GM12878 (cell line): ENCODE measurements at regions not wholly inside any gene's neighbourhood (a gene's known extent, or its start where the extent isn't known, plus 50 kb on each side); places are given as distances from the start of the nearest gene placed in this dataset.

Source experiments
- ATAC-seq: fragments of 200-7000 bp; cut with Tn5 transposase; 3 replicates; pipeline ENCODE4 v1.9.1; 2020; ENCODE audit warnings: mild to moderate bottlenecking, moderate library complexity
- BruUV-seq: library from RNA; stranded (reverse); fragments of 400-500 nt; replicated peaks from 2 replicates; lab custom pipeline; 2021; lab: Mats Ljungman, UMichigan
- CTCF ChIA-PET: fragments of 300-600 bp; sonication (Branson Sonifier 250); formaldehyde crosslinking; extraction: SDS; loops from one replicate; lab custom pipeline; 2021; ENCODE audit warnings: inconsistent platforms; lab: Yijun Ruan, JAX
- POLR2A ChIA-PET: fragments of 350-600 bp; formaldehyde crosslinking; extraction: SDS; loops from one replicate; lab custom pipeline; 2021; ENCODE audit warnings: inconsistent platforms; lab: Charles Lee
- RAD21 ChIA-PET: fragments of 300-600 bp; sonication (Branson Sonifier 250); formaldehyde crosslinking; loops from one replicate; lab custom pipeline; 2023; ENCODE audit warnings: antibody characterized with exemption; ENCODE audit not compliant: unreplicated experiment; lab: Charles Lee
- SMC1A ChIA-PET: fragments of 300-600 bp; sonication (Branson Sonifier 250); formaldehyde crosslinking; loops from one replicate; lab custom pipeline; 2023; ENCODE audit not compliant: unreplicated experiment, uncharacterized antibody; lab: Charles Lee
- DNase-seq: peaks from one replicate; pipeline ENCODE4 v3.0.0-alpha.2; 2011; ENCODE audit warnings: low read depth, low spot score
- FAIRE-seq: peaks from 3 replicates; lab custom pipeline; 2011; peaks lifted over from hg19 to GRCh38; lab: Jason Lieb, UNC
- H2AFZ ChIP-seq: 2 replicates; pipeline ENCODE4 v1.6.0; 2011; ENCODE audit warnings: low read depth, low read length, control low read depth; ENCODE audit not compliant: control insufficient read depth
- H3K27ac ChIP-seq: 2 replicates; pipeline ENCODE4 v1.5.1; 2011; ENCODE audit warnings: control low read depth; ENCODE audit not compliant: control insufficient read depth, insufficient read depth
- H3K27me3 ChIP-seq, 2 experiments: replicated peaks in 1 of 2; 2 replicates each; pipeline versions ENCODE4 v1.6.0 to v1.6.1; 2011; ENCODE audit warnings: low read length in 1 of 2; ENCODE audit not compliant: control insufficient read depth in 2 of 2, insufficient read depth in 2 of 2
- H3K36me3 ChIP-seq, 2 experiments: 2 replicates each; pipeline ENCODE4 v1.5.1; 2011; ENCODE audit warnings: low read length in 1 of 2; ENCODE audit not compliant: control insufficient read depth in 2 of 2, insufficient read depth in 2 of 2
- H3K4me1 ChIP-seq: 2 replicates; pipeline ENCODE4 v1.6.1; 2011; ENCODE audit warnings: mild to moderate bottlenecking, low read length, moderate library complexity, mixed read lengths; ENCODE audit not compliant: control insufficient read depth, insufficient read depth
- H3K4me2 ChIP-seq: 2 replicates; pipeline ENCODE4 v1.6.0; 2011; ENCODE audit warnings: control low read depth; ENCODE audit not compliant: control insufficient read depth, insufficient read depth
- H3K4me3 ChIP-seq: fragments of 200-600 bp; sonication (generic); 2 replicates; pipeline ENCODE4 v1.5.1; 2016
- H3K79me2 ChIP-seq: 2 replicates; pipeline ENCODE4 v1.6.0; 2011; ENCODE audit warnings: low read length; ENCODE audit not compliant: control insufficient read depth, insufficient read depth
- H3K9ac ChIP-seq: 2 replicates; pipeline ENCODE4 v1.8.0; 2011; ENCODE audit warnings: low read length, control low read depth, mixed read lengths; ENCODE audit not compliant: control insufficient read depth, insufficient read depth
- H3K9me3 ChIP-seq: replicated peaks from 3 replicates; pipeline ENCODE4 v1.5.1; 2011; ENCODE audit warnings: mild to moderate bottlenecking, low read length; ENCODE audit not compliant: control insufficient read depth, insufficient read depth
- H4K20me1 ChIP-seq: 2 replicates; pipeline ENCODE4 v1.6.0; 2011; ENCODE audit not compliant: control insufficient read depth, insufficient read depth
- BRCA1 ChIP-seq: IDR thresholded peaks from 2 replicates; pipeline ENCODE4 v1.6.1; 2011; ENCODE audit warnings: low read depth, low read length, improper control_type of control experiment
- CEBPB ChIP-seq, 2 experiments: fragments of 150-350 bp in 1 of 2; IDR thresholded peaks; 2 replicates each; pipeline ENCODE4 v1.6.1; 2012 to 2014; ENCODE audit warnings: low read depth in 2 of 2, low read length in 2 of 2, borderline replicate concordance in 1 of 2, inconsistent platforms in 1 of 2
- CREB1 ChIP-seq: IDR thresholded peaks from 2 replicates; pipeline ENCODE4 v1.6.1; 2012; ENCODE audit warnings: low read depth, mild to moderate bottlenecking, inconsistent platforms
- GABPA ChIP-seq: IDR thresholded peaks from 2 replicates; pipeline ENCODE4 v1.6.1; 2014; ENCODE audit warnings: antibody characterized with exemption, low read depth, mild to moderate bottlenecking, inconsistent platforms
- JUNB ChIP-seq: IDR thresholded peaks from 2 replicates; pipeline ENCODE4 v1.6.1; 2016; ENCODE audit warnings: antibody characterized with exemption, mild to moderate bottlenecking
- KDM1A ChIP-seq: fragments of 200-600 bp; sonication (generic); IDR thresholded peaks from 2 replicates; pipeline ENCODE4 v1.6.1; 2016; ENCODE audit warnings: borderline replicate concordance
- MEF2B ChIP-seq: fragments of 450-650 bp; IDR thresholded peaks from 2 replicates; pipeline ENCODE4 v1.6.1; 2018; ENCODE audit warnings: mild to moderate bottlenecking, moderate library complexity; ENCODE audit not compliant: partially characterized antibody, poor library complexity, severe bottlenecking
- NFYB ChIP-seq: IDR thresholded peaks from 2 replicates; pipeline ENCODE4 v1.6.1; 2011; ENCODE audit warnings: low read depth, mild to moderate bottlenecking, low read length, improper control_type of control experiment, moderate library complexity; ENCODE audit not compliant: insufficient read depth
- SIN3A ChIP-seq: IDR thresholded peaks from 2 replicates; pipeline ENCODE4 v1.6.1; 2012; ENCODE audit warnings: low read depth, low read length, improper control_type of control experiment
- SREBF1 ChIP-seq: IDR thresholded peaks from 2 replicates; pipeline ENCODE4 v1.6.1; 2012; ENCODE audit warnings: mild to moderate bottlenecking, low read length
- ZNF592 ChIP-seq: fragments of 450-650 bp; IDR thresholded peaks from 2 replicates; pipeline ENCODE4 v1.6.1; 2017; ENCODE audit warnings: mild to moderate bottlenecking, moderate library complexity
- WGBS: methylation state at CpG from one replicate; pipeline ENCODE4 v1.1.6; 2016; ENCODE audit warnings: low lambda C conversion rate; ENCODE audit not compliant: insufficient replicate concordance, insufficient coverage; ENCODE audit errors: missing lambda C conversion rate; 5-methylcytosine and 5-hydroxymethylcytosine counted together
- in situ Hi-C: fragments of 300-500 bp; cut with MboI; formaldehyde crosslinking; loops from 9 replicates; pipeline ENCODE4 v1.14.3; 2018; ENCODE audit warnings: mixed read lengths
- intact Hi-C: fragments of 100-400 bp; cut with micrococcal nuclease; formaldehyde crosslinking; loops from one replicate; pipeline ENCODE4 v1.14.2; 2022; ENCODE audit not compliant: unreplicated experiment
- TF ChIP-seq, protein P1 (sequence below): IDR thresholded peaks from 2 replicates; pipeline ENCODE4 v1.6.1; 2012; ENCODE audit warnings: low read length, inconsistent platforms

GRCh38 chr3:106837616-106838015 is 539.6 kb upstream of the CCDC54 start:
- ATAC-seq (no peak), FAIRE-seq (no peak), DNase-seq (no peak)
- no peaks in the 10 kb centered on the region for H3K9me3 ChIP-seq
- no peaks in the 10 kb centered on the region for H4K20me1 ChIP-seq
- H3K36me3 ChIP-seq = no peaks in the 10 kb centered on the region
- TF ChIP-seq BRCA1 = no peak
- TF ChIP-seq CREB1 = no peak
- no peak for TF ChIP-seq KDM1A
- TF ChIP-seq SIN3A = no peak
- TF ChIP-seq NFYB = no peak
- no peak for TF ChIP-seq CEBPB (IDR thresholded peaks at IDR 0.05; ENCODE audit: borderline replicate concordance in 1 of 2, low read depth in 2 of 2, low read length in 2 of 2)
- no peak for TF ChIP-seq JUNB
- TF ChIP-seq MEF2B = no peak
- TF ChIP-seq ZNF592 = no peak
- no peak for TF ChIP-seq GABPA
- TF ChIP-seq SREBF1 = no peak
- TF ChIP-seq, protein P1, sequence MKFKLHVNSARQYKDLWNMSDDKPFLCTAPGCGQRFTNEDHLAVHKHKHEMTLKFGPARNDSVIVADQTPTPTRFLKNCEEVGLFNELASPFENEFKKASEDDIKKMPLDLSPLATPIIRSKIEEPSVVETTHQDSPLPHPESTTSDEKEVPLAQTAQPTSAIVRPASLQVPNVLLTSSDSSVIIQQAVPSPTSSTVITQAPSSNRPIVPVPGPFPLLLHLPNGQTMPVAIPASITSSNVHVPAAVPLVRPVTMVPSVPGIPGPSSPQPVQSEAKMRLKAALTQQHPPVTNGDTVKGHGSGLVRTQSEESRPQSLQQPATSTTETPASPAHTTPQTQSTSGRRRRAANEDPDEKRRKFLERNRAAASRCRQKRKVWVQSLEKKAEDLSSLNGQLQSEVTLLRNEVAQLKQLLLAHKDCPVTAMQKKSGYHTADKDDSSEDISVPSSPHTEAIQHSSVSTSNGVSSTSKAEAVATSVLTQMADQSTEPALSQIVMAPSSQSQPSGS = no peak
- H3K27ac ChIP-seq = no peak overlapping the region
- no peaks in the 10 kb centered on the region for H3K27me3 ChIP-seq
- no peak overlapping the region for H2AFZ ChIP-seq
- ChIA-PET CTCF (no interaction called here), RAD21 (no interaction called here), SMC1A (no interaction called here), POLR2A (no interaction called here)
- no peak overlapping the region for H3K9ac ChIP-seq
- no peak overlapping the region for H3K4me3 ChIP-seq
- intact Hi-C loops = no loop called here
- H3K4me1 ChIP-seq = no peaks in the 10 kb centered on the region
- no TSS peak for BruUV-seq
- no peak overlapping the region for H3K4me2 ChIP-seq
- H3K79me2 ChIP-seq = no peaks in the 10 kb centered on the region
- 4% methylated on average over 3 of the region's 3 CpGs for WGBS
- in situ Hi-C loops = no loop called here
